Posterior cingulate gyrus (tissue), 11 donors: ENCODE measurements at regions not wholly inside any gene's neighbourhood (a gene's known extent, or its start where the extent isn't known, plus 50 kb on each side); places are given as distances from the start of the nearest gene placed in this dataset.
A peak's percentile ranks its signal among the peaks of the same experiment; 100 is the strongest.

Experiments used
- DNase-seq, 10 donors: peaks; one replicate each; pipeline versions ENCODE4 v3.0.0 to v3.0.0-alpha.2; 2020 to 2021; ENCODE audit warnings: mixed read lengths in 3 of 10
- intact Hi-C: fragments of 100-400 bp; cut with DNase I; formaldehyde crosslinking; loops from one replicate; pipeline ENCODE4 v1.15.1; 2023

DNA sequence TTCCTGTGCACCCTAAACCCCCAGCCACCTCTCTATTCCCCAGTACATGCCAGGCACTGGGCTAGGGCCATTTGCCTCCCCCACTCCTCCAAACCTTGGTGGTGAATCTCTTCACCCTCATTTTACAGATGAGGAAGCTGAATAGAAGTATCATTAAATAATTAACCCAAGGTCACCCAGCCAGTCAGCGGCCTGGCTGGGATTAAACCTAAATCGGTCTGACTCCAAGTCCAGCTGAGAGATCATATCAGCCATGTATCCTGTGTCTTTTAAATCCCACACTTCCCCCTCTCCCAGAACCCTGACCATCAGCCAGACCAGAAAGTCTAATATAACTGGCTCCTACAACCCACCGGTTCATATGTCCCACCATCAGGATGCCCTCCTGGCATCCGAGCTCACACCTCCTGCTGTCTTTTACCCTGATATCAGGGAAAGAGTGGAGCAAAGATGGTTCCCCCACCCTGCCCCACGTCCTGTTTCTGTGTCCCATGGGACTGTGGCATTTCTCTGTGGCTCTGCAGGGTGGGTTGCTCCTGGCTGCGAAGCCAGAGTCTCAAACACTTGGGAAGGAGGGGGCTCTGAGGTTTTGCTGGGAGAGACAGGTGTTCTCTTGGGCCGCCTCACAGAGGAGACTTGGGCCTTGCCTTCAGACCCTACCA lies 145.3 kb downstream of the VEGFA start:
- DNase-seq, result peak in 3 of 10 donors; percentile 28 to 34 (median 29)
- intact Hi-C loops, result no loop called here

DNA sequence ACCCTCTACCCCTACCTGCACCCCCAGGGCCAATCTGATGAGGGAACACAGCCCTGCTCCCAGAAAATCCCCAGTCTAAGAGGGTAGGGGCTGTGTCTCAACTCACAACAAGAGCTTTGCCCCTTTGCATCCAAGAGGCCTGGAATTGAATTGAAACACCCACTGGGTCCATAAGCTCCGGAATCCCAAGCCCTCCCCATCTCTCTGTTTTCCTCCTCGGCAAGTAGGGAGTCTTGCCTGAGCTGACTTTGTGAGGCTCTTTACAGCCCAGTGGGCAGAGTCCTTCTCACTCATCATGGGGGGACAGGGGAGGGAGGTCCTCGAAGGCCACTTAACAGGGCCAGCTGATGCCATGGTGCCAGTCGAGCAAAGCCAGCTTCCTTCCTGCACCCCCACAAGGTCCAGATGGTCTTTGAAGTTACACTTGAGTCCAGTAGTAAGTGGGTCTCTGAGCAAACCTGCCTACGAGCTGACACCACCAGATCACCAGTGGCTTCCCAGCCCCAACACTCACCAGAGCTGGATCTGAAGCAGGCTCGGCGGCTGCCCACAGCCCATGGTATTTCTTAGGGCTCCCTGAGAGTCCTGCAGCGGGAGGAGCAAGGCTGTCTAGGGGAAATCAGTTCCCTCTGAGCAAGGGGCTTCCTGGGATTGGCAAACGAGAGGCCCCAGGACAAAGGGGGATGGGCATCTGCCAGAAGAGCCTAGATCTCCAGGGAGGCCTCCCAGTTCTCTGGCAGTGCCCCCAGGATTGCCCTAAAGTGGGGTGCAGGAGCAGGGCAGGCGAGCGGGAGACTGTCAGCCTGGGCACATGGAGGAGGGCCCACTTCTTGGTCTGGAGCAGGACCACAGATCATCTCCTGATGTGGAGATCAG lies 144.5 kb downstream of the VEGFA start:
- peak in 3 of 10 donors; percentile 32 to 60 (median 54) for DNase-seq
- intact Hi-C loops, result no loop called here

DNA sequence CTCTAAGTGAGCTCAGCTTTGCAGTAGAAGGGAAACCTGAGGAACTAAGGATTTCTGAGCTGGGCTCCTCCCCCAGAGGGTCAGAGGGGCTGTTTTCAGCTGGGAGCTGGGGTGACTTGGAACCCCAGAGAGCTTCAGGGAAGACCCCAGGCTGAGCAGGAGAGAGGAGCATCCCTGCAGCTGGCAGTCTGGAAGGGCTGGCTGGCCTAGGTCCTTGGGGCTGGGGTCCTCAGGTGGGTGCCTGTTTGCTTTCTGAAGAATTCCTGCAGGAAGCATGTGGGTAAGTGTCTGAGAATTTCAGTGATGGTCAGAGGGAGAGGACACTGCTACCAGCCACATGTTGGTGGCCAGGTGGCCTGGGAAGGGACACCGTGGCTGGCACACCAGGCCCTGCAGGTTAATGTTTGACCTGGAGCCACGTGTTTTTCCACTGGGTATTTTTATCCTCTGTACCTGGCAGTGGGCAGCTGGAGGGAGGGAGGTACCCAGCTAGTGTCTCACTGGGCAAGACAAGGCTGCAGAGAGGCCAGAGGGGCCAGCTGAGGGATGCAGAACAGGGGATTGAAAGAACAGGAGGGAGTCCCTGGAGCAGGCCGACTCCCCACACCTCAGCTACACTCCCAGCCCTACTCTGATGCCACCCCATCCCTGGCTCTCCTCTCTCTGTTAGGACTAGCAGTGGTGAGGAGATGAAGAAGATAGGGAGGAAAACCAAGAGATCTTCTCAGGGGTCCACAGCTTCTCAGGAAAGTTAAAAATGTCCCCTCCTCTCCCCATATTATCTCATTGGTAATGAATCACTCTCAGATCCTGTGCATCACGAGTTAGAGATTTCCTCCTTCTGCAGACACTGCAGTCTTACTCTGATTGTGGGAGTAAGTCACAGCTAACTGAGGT lies 143.6 kb downstream of the VEGFA start:
- intact Hi-C loops, result no loop called here
- DNase-seq, result peak in 3 of 10 donors; percentile 32 to 50 (median 46)

DNA sequence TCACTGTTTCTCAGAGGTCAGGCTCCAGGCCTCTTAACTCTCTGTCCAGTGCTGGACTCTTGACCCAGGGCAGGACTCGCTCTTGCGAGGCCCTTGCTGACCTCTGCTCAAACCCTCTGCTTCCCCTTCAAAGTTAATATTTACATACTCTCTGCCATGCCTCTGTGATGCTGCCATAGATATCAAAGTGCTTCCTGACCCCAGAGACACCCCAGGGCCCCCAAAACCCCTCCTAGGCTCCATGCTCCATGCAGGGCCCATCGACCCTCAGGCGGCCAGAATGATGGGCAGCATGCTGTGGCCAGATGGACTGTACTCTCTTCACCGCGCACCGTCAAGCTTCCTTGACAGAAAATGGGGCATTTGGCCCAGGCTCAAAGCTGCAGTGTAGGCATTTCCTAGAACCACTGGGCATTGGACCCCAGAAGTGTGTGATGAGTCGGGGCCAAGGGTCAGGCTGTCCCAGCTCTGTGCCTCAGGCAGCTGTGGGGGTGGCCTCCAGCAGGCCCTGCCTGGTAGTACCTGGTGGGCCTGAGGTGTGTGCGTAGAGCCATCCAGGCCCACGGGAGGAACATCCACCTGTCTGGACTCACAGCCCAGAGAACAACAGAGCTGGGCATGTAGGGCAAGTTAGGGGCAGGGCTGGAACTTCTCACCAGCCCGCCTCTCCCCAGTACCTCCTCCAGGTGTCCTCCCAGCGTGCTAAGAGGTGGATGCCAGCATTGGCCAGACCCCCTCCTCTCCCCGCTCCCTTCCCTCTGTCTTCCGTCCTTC lies 142.8 kb downstream of the VEGFA start:
- peak in 3 of 10 donors; percentile 8 to 72 (median 33) for DNase-seq
- intact Hi-C loops, result no loop called here

DNA sequence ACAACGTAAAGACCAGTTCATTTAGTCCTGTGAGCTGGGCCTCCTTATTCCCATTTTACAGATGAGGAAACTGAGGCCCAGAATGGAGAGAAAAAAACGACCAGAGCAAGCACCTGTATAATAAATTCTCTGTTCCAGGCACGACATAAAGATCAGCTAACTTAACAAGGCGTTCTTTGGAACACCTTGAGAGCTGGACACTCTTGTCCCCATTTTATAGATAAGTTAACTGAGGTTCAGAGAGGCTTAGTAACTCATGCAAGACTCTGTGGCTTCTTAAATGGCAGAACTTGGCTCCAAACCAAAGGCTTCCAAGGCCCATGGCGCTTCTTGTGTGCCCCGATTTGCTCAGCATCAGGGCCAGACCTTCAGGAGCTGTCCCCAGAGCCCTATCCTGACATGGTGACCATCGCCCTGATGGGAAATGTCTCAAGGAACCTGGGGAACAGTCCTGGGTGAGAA lies 142.1 kb downstream of the VEGFA start:
- intact Hi-C loops, result no loop called here
- peak in 2 of 10 donors; percentile 3 to 22 for DNase-seq

DNA sequence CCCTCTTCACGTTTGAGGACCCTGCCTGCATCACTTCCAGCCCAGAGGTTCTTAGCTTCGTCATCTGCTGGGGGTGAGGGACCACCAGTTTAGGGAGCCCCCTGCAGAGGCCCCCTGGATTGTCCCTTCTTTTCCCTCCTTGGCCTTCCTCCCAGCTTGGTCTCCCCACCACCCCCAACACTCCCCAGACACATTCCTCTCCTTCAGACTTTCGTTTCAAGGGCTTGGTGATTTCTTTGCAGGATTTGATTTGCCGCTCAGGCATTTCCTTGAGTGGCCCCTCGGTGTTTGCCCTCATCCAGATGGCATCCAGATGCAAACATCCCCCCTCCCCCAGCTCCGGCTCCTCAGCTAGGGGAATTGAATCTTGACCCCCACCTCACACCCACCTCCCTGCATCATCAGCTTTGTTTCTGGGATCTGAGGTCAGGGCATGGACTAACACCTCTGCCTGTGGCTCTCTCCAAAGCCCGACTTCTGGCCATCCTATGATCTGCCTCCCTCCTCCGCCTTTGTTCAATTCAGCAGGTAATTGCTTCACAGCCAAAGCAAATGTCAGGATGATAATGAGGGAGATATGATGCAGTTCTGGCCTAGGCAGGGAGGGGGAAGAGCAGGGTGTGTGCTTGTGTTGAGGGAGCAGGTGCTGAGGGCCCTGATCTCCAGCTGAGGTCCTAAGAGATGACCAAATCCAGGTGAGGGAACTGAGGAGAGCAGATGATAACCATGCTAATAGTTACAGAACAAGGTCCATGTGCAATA lies 141.5 kb downstream of the VEGFA start:
- intact Hi-C loops, result no loop called here

DNA sequence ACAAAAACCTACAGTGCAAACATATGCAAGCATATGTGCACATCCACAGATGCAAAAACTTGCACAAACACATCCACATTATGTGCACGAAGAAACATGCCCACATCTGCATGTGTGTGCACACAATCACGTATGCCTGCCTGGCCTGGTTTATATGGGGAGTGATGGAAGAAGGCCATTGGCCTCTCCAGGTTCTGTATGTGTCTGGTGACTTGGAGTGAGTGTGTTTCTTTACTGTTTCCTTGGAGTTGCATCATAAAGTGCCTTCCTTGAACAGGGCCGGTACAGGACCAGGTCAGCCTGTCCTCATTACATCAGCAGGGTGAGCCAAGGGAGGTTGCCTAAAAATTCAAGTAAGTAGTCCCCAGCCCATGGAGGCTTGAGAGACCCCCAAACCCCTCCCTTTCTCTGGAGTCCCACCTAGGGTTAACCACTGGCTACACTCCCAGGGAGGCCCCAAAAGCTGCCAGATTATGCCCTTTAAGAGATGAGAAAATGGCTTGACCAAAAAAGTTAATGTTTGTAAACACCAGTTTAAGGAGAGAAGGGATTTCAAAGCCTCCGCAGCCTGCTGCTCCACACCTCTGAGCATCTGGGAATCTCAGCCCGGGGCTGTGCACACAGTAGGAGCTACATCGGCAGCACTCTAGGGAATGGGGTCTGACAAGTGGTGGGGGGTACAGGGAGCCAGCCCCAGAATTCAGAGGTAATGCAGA lies 140.8 kb downstream of the VEGFA start:
- DNase-seq, result peak in 3 of 10 donors; percentile 26 to 30 (median 28)
- intact Hi-C loops, result no loop called here

More for the DNA sequence above, 141.5 kb downstream of the VEGFA start:
- peak in 3 of 10 donors; percentile 2 to 27 (median 8) for DNase-seq

DNA sequence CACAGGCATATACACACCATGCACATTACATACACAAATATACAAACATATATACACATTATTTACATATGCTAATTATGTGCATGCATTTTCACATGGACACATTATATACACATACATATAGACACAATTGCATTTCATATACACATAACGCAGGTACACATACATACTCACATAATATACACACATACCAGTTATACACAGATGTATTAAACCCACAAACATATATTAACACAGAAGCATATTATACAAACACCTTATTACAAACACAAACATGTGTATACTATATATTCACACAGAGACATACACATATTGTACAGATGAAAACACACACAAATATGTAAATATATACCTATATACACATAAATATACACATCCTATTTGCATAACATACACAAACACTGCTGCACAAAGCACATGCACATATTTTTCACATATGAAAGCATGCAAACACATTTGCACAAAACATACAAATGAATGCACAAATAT lies 140.2 kb downstream of the VEGFA start:
- no peak for DNase-seq
- intact Hi-C loops, result no loop called here

DNA sequence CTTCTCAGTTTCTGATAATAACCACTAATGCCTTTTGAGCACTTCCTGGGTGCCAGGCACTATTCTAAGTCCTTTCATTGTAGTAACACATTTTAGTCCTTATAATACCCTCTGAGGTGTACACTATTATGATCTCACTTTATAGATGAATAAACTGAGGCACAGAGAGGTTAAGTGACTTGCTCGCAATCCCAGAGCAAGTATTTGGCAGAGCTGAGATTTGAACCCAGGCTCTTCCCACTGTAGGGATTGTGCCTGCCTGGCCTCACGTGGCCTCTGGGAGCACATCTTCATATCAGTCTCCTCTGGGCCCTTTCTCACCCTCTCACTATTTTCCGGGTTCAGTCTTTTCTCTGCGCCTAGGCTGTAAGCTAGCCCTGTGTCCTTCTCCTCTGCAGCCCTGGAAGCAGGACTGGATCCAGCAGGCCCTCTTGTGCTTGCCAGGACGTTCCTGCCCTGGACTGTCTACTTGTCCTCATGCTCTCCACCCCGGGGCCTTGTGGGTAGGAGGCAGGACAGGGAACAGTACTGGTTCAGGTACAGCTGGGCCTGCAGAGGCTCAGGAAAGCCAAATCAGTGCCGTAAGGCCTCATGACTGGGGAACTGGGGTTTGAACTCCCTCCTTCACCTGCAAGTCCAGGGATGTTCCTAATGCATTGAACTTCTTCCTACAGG lies 139.6 kb downstream of the VEGFA start:
- intact Hi-C loops, result no loop called here

DNA sequence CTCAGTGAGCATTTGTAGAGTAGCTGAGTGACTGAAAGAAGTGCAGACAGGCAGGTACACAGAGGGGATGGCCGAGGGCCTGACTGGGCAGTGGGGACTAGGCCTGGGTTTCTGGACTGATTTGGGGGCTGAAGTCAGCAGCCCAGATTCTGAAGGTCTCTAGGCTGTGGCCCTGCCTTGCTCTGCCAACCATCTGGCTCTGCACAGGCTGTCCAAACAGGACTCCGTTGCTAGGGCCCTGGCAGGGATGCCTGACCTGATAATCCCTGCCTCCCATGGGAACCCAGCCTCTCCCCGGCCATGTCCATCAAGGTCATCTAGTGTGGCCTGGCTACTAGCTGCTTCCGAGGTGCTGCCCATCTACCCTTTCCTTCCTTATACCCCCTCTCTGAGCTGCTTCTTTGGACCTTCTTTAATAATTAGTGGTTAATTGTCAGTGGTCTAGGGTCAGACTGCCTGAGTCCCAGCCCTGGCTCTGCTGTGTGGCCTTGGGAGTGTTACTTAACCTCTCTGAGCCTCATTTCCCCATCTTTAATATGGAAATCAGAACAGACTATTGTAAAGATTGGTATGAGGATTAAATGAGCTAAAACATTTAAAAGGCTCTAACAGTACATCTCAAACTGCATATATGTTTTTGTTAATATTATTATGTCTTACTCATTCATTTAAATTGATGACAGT lies 137.9 kb downstream of the VEGFA start:
- intact Hi-C loops, result no loop called here
- peak in 3 of 10 donors; percentile 9 to 59 (median 44) for DNase-seq

More for the DNA sequence above, 139.6 kb downstream of the VEGFA start:
- peak in 3 of 10 donors; percentile 25 to 69 (median 29) for DNase-seq

DNA sequence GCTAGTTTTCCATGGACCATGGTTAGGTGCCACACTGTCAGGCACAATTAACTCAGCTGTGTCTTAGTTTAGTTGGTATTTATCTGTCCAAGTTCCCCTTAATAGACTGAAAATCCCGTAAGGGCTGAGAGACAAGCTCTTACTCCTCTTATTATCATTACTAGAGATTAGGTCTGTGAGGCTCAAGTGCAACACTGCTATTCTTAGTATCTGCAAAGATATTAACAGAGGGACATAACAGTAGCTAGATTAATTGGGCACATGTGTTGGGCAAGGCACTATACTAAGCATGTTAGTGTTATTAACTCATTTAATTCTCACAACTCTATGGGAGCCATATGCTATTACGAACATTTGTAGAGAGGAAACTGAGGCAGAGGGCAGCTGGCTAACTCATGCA lies 137.3 kb downstream of the VEGFA start:
- intact Hi-C loops, result no loop called here

DNA sequence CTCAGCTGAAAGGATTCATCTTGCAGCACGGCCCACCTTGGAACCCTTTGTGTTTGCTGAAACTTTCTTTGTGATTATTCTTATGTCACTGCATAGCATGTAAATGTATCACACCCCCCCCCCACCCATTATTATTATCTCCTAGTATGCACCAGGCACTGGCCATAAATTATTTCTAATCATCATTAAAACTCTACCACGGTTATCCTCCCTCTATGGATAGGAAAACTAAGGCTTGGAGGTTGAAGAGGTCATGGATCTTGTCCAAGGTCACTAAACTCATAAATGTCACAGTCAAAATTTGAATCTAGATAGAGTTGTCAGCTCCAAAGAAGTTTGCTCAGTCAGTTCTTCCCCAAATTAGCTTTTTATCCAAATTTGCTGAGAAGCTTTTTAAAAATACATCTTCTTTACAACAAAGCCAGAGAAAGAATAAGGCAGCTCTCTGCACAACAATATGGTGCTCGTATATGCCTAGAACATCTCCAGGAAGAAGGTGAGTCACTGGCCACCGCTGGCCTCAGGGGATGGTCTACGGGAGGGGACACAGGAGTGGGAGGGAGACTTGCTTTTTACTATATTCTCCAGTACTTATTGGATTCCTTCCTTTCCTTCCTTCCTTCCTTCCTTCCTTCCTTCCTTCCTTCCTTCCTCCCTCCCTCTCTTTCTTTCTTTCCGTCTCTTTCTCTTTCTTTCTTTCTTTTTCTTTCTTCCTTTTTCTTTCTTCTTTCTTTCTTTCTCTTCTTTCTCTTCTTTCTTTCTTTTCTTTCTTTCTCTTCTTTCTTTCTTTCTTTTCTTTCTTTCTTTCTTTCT lies 134.5 kb downstream of the VEGFA start:
- intact Hi-C loops, result no loop called here
- peak in 2 of 10 donors; percentile 8 to 38 for DNase-seq

More for the DNA sequence above, 137.3 kb downstream of the VEGFA start:
- peak in 1 of 10 donors; percentile 0 for DNase-seq

DNA sequence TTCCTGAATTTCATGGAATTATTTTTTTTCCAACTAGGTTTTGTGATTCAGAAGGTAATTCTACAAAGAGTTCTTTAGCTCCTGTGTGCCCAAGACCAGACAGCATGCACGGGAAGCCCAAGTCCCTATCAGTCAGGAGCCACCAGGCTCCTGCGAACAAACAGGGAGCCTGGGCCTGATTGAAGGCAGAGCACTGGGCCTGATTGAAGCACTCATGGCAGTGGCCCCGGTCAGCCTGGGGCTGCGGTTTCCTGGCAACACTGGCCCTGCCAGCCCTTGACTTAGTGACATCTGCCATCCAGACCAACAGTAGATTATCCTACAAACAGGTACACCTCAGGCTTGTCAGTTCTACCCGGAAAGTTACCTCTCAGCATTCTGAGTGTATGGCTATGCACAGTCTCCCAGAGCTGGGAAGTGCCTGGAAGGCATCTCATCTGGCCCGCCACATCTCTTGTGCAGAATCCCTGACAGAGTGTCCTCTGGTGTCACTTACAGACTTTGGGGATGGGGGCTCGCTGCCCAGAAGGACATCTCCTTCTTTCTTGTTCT lies 133.8 kb downstream of the VEGFA start:
- peak in 3 of 10 donors; percentile 59 to 71 (median 69) for DNase-seq
- intact Hi-C loops, result no loop called here

DNA sequence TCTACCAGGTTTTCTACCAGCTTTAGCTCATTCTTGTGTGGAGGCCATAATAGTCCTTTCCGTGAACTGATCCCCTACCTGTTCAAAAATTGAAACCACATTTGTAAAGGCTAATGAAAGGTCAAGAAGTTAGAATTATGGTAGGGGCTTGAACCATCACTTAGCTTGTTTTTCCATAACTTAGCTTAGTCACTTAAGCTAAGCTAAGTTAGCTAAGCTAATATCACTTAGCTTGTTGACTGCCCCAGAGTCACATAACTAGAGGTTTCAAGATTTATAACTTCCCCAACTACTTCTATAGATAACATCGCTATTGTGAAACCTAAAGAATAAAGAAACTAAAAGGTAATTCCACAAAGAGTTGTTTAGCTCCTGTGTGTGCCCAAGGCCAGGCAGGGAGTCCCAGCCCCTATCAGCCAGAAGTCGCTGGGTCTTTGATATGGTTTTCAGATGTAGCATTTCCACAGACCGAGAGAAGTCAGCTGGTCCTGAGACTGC lies 131.8 kb downstream of the VEGFA start:
- intact Hi-C loops, result no loop called here

DNA sequence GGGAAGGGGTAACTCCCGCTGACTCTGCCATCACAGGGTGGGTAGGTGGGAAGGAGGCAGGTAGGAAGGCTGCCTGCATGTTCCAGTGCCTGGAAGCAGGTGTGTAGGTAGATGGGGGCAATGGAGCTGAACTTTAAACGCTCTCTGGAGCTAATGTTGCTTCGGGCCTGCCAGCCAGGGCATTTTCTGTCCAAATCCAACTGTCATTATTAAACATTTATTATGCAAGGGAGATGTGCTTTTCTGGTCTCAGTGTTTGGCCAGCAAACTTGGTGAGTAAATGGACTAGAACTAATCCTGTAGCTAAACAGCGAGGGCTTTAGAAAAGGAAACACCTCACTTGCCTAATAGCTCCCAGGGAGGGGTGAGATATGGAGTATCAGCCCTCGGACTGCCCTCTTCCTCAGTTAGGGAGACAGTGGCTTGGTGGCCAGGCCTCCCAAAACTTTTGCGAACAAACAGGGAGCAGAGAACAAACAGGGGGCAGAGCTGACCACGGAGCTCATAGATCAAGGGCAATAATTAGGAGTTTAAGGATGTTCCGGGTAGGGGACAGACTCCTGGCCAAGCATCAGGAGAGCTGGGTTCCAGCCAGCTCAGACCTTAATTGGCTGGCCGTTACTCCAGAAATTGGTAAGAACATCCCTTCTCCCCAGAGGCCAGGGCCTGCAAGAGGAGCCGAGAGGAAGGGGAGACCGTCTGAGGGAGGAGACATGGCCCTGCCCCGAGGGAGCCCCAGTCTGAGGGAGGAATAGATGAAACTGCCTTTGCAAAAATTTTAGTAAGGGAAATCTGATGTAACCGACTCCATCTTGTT lies 131.1 kb downstream of the VEGFA start:
- DNase-seq, result peak in 3 of 10 donors; percentile 57 to 66 (median 59)
- intact Hi-C loops, result no loop called here

More for the DNA sequence above, 131.8 kb downstream of the VEGFA start:
- DNase-seq, result peak in 2 of 10 donors; percentile 12 to 24
